Vagina (tissue), 2 donors: ENCODE measurements at regions not wholly inside any gene's neighbourhood (a gene's known extent, or its start where the extent isn't known, plus 50 kb on each side); places are given as distances from the start of the nearest gene placed in this dataset.

Source experiments
- DNase-seq, 2 donors: peaks; one replicate each; pipeline ENCODE4 v3.0.0-alpha.2; 2017; ENCODE audit errors: extremely low spot score in 2 of 2
- H3K27ac ChIP-seq: fragments of 200-600 bp; sonication (generic); one replicate; pipeline ENCODE4 v1.5.1; 2019
- H3K27me3 ChIP-seq: fragments of 200-600 bp; sonication (generic); one replicate; pipeline ENCODE4 v1.5.1; 2019
- H3K36me3 ChIP-seq, 2 donors: fragments of 200-600 bp; sonication (generic); one replicate each; pipeline ENCODE4 v1.5.1; 2017 to 2019
- H3K4me1 ChIP-seq: fragments of 200-600 bp; sonication (generic); one replicate; pipeline ENCODE4 v1.5.1; 2019
- H3K4me3 ChIP-seq, 2 donors: fragments of 200-600 bp; sonication (generic); 1 replicate in 1 of 2; 2 replicates in 1 of 2; pipeline ENCODE4 v1.5.1; 2016 to 2019
- H3K9me3 ChIP-seq: fragments of 200-600 bp; sonication (generic); one replicate; pipeline ENCODE4 v1.5.1; 2019
- POLR2A ChIP-seq, 2 donors: fragments of 450-650 bp; IDR thresholded peaks; one replicate each; pipeline ENCODE4 v1.6.1; 2017; ENCODE audit warnings: antibody characterized with exemption in 2 of 2, mild to moderate bottlenecking in 2 of 2, moderate library complexity in 2 of 2
- POLR2AphosphoS5 ChIP-seq, 2 donors: sonication (generic); formaldehyde crosslinking; IDR thresholded peaks; one replicate each; pipeline ENCODE4 v1.9.0; 2017; ENCODE audit warnings: antibody characterized with exemption in 2 of 2, mild to moderate bottlenecking in 2 of 2, low read depth in 1 of 2; ENCODE audit not compliant: insufficient read depth in 1 of 2
- intact Hi-C: fragments of 100-400 bp; cut with DNase I; formaldehyde crosslinking; loops from one replicate; pipeline ENCODE4 v1.15.1; 2023
- TF ChIP-seq, protein P1 (sequence below), 3 experiments: fragments of 450-650 bp in 2 of 3; fragments of 200-600 bp in 1 of 3; sonication (generic) in 1 of 3; IDR thresholded peaks; one replicate each; pipeline ENCODE4 v1.5.1; 2017 to 2019; ENCODE audit warnings: antibody characterized with exemption in 3 of 3, mild to moderate bottlenecking in 2 of 3, moderate library complexity in 2 of 3

DNA sequence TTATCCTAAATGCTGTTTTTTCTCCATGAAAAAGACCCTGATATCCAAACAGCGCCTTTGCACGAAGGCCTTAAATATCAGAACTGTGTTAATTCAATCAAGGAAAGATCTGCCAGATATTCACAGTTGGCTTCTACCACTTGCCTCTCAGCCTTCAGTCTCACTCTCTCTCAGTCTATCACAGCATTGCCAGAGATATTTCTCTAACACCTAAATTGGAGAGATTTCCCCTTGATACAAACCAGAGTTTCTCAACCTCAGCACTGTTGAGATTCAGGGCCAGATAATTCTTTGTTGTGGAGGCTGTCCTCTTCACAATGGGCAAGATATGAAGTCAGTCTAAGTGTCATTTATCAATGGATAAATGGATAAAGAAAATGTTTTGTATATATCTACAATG lies 454.1 kb upstream of the MAF start:
- no peak for DNase-seq
- Histone ChIP-seq H3K27ac (no peak overlapping the region), H3K9me3 (no peaks in the 10 kb centered on the region), H3K4me3 (no peak overlapping the region), H3K4me1 (peaks cover 21% of the 10 kb centered on the region), H3K36me3 (no peaks in the 10 kb centered on the region), H3K27me3 (no peaks in the 10 kb centered on the region)
- TF ChIP-seq POLR2A (IDR thresholded peaks at IDR 0.05) = no peak
- TF ChIP-seq, protein P1, sequence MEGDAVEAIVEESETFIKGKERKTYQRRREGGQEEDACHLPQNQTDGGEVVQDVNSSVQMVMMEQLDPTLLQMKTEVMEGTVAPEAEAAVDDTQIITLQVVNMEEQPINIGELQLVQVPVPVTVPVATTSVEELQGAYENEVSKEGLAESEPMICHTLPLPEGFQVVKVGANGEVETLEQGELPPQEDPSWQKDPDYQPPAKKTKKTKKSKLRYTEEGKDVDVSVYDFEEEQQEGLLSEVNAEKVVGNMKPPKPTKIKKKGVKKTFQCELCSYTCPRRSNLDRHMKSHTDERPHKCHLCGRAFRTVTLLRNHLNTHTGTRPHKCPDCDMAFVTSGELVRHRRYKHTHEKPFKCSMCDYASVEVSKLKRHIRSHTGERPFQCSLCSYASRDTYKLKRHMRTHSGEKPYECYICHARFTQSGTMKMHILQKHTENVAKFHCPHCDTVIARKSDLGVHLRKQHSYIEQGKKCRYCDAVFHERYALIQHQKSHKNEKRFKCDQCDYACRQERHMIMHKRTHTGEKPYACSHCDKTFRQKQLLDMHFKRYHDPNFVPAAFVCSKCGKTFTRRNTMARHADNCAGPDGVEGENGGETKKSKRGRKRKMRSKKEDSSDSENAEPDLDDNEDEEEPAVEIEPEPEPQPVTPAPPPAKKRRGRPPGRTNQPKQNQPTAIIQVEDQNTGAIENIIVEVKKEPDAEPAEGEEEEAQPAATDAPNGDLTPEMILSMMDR (IDR thresholded peaks at IDR 0.05) = no peak
- no peak for TF ChIP-seq POLR2AphosphoS5 (IDR thresholded peaks at IDR 0.05; ENCODE audit: insufficient read depth in 1 of 2, low read depth in 1 of 2)
- intact Hi-C loops = no loop called here

DNA sequence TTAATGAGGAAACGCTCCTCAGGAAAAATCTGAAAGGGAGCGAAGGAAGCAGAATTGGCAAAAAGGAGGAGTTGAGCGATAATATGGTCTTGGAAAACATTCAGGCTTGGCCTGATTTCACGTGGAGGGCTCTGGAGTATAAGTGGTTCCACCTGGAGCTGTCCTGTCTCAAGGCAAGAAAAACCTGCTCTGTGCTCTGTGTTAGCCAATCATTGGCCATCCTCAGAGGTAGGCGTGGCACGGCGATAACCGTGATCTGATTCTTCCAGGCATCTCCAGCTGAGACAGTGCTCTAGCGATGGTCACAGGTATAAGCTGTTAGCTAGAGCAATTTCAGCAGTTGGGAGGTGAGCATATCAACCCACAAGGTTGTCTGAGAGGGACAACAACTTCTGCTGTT lies 450.5 kb upstream of the MAF start:
- no peak overlapping the region for H3K27ac ChIP-seq
- no peaks in the 10 kb centered on the region for H3K9me3 ChIP-seq
- H3K27me3 ChIP-seq = no peaks in the 10 kb centered on the region
- intact Hi-C loops = no loop called here
- DNase-seq = no peak
- no peaks in the 10 kb centered on the region for H3K36me3 ChIP-seq
- TF ChIP-seq POLR2A (IDR thresholded peaks at IDR 0.05) (no peak), POLR2AphosphoS5 (IDR thresholded peaks at IDR 0.05; ENCODE audit: insufficient read depth in 1 of 2, low read depth in 1 of 2) (no peak)
- TF ChIP-seq, protein P1 (IDR thresholded peaks at IDR 0.05) = no peak
- H3K4me3 ChIP-seq = no peak overlapping the region
- H3K4me1 ChIP-seq = no peaks in the 10 kb centered on the region

DNA sequence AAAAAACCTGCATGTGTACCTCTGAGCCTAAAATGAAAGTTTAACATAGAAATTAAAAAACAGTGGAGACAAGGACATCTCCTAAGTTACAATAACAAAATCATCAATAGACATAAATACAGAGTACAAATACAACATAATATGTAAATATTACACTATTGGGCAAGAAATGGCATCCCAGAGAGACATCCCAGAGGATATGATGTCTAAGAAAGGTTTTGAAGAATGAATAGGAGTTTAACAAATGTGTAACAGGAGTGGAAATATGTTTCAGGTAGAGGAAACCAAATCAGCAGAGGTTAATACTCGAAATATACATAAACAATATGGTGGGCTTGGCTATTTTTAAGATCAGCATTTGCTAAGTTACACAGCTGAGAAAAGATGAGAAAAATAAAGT lies 447.7 kb upstream of the MAF start:
- intact Hi-C loops = no loop called here
- no peaks in the 10 kb centered on the region for H3K36me3 ChIP-seq
- H3K4me3 ChIP-seq = no peak overlapping the region
- no peaks in the 10 kb centered on the region for H3K4me1 ChIP-seq
- no peak overlapping the region for H3K27ac ChIP-seq
- no peaks in the 10 kb centered on the region for H3K9me3 ChIP-seq
- no peak for DNase-seq
- no peaks in the 10 kb centered on the region for H3K27me3 ChIP-seq
- TF ChIP-seq, protein P1 (IDR thresholded peaks at IDR 0.05) = no peak
- TF ChIP-seq POLR2A (IDR thresholded peaks at IDR 0.05) (no peak), POLR2AphosphoS5 (IDR thresholded peaks at IDR 0.05; ENCODE audit: insufficient read depth in 1 of 2, low read depth in 1 of 2) (no peak)

DNA sequence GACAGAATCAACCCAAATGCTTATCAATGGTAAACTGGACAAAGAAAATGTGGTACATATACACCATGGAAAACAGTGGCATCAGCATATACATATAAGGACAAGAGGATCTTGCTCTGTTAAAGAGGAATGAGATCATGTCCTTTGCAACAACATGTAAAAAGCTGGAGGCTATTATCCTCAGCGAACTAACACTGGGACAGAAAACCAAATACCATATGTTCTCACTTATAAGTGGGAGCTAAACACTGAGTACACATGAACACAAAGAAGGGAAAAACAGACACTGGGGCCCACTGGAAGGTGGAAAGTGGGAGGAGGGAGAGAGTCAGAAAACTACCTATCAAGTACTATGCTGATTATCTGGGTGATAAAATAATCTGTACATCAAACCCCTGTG lies 447.3 kb upstream of the MAF start:
- Histone ChIP-seq H3K9me3 (no peaks in the 10 kb centered on the region), H3K4me1 (no peaks in the 10 kb centered on the region), H3K36me3 (no peaks in the 10 kb centered on the region), H3K27ac (no peak overlapping the region), H3K27me3 (no peaks in the 10 kb centered on the region), H3K4me3 (no peak overlapping the region)
- intact Hi-C loops = no loop called here
- TF ChIP-seq, protein P1 (IDR thresholded peaks at IDR 0.05) = no peak
- TF ChIP-seq POLR2AphosphoS5 (IDR thresholded peaks at IDR 0.05; ENCODE audit: insufficient read depth in 1 of 2, low read depth in 1 of 2) = no peak
- TF ChIP-seq POLR2A (IDR thresholded peaks at IDR 0.05) = no peak
- no peak for DNase-seq

DNA sequence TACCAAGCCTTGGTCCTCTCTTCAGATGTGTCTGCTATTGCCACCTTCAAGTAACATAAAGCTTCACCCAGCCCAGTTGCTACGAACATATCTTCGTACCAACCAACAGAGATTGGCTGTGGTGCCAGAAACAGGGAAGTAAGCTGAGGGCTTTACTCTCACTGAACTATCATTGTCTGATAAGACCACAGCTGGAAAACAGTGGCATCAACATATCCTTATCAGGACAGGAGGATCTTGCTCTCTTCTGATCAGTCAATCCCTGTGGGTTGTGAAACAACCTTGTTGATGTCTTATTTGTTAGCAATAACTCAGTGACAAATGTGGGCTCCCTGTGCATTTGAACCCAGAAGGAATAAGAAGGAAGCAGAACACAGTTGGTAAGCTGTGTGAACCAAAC lies 446.3 kb upstream of the MAF start:
- Histone ChIP-seq H3K4me3 (no peak overlapping the region), H3K4me1 (peaks cover under 1% of the 10 kb centered on the region), H3K9me3 (no peaks in the 10 kb centered on the region), H3K27ac (no peak overlapping the region), H3K27me3 (no peaks in the 10 kb centered on the region), H3K36me3 (no peaks in the 10 kb centered on the region)
- TF ChIP-seq POLR2A (IDR thresholded peaks at IDR 0.05) (no peak), POLR2AphosphoS5 (IDR thresholded peaks at IDR 0.05; ENCODE audit: insufficient read depth in 1 of 2, low read depth in 1 of 2) (no peak)
- intact Hi-C loops = no loop called here
- DNase-seq = no peak

DNA sequence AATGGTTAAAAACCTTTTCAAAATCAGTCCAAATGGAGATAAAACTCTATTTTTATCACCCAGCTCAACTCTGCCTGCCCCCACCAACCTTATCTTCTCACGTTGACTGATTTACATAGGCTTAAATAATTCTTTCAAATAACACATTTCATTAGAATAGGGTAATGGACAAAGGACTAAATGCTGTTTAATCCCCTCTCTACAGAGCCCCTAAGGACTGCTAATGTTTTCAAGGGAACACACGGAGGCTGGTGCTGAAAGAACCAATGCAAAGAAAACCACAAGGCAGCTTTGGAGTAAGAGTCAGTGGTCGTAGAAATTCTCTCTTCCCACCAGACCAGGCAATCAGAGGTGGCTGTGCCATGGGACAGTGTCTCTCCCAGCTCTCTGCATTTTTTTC lies 445.7 kb upstream of the MAF start:
- TF ChIP-seq POLR2A (IDR thresholded peaks at IDR 0.05) (no peak), POLR2AphosphoS5 (IDR thresholded peaks at IDR 0.05; ENCODE audit: insufficient read depth in 1 of 2, low read depth in 1 of 2) (no peak)
- TF ChIP-seq, protein P1 (IDR thresholded peaks at IDR 0.05) = no peak
- H3K27me3 ChIP-seq = no peaks in the 10 kb centered on the region
- H3K4me3 ChIP-seq = no peak overlapping the region
- H3K27ac ChIP-seq = no peak overlapping the region
- intact Hi-C loops = no loop called here
- H3K9me3 ChIP-seq = no peaks in the 10 kb centered on the region
- H3K36me3 ChIP-seq = no peaks in the 10 kb centered on the region
- H3K4me1 ChIP-seq = peaks cover 6% of the 10 kb centered on the region
- DNase-seq = no peak
